SK-N-SH treated with all-trans-retinoic acid at 6 μM for 48 hours (cell line): ENCODE measurements at regions not wholly inside any gene's neighbourhood (a gene's known extent, or its start where the extent isn't known, plus 50 kb on each side); places are given as distances from the start of the nearest gene placed in this dataset.

Source experiments
- ATAC-seq: fragments of 200-7000 bp; cut with Tn5 transposase; 3 replicates; pipeline ENCODE4 v1.9.1; 2020; ENCODE audit warnings: mild to moderate bottlenecking, moderate library complexity
- ARNTL ChIP-seq: fragments of 450-650 bp; formaldehyde crosslinking; IDR thresholded peaks from 2 replicates; pipeline ENCODE4 v1.5.0; 2020; ENCODE audit warnings: low read depth, mild to moderate bottlenecking, moderate library complexity, borderline replicate concordance
- BACH2 ChIP-seq: fragments of 250-450 bp; sonication (Bioruptor Pico); IDR thresholded peaks from 2 replicates; pipeline ENCODE4 v1.9.0; 2021; ENCODE audit warnings: mild to moderate bottlenecking, borderline replicate concordance
- CREB5 ChIP-seq: fragments of 250-450 bp; sonication (Bioruptor Pico); IDR thresholded peaks from 2 replicates; pipeline ENCODE4 v1.5.1; 2020; ENCODE audit warnings: low read depth, mild to moderate bottlenecking, moderate library complexity
- CSDC2 ChIP-seq: fragments of 250-450 bp; sonication (Bioruptor Pico); IDR thresholded peaks from 2 replicates; pipeline ENCODE4 v1.5.0; 2020; ENCODE audit warnings: mild to moderate bottlenecking, moderate library complexity
- CSRNP3 ChIP-seq: fragments of 250-450 bp; sonication (Bioruptor Pico); IDR thresholded peaks from 2 replicates; pipeline ENCODE4 v1.5.1; 2021; ENCODE audit warnings: mild to moderate bottlenecking, moderate library complexity
- ESRRG ChIP-seq: fragments of 250-450 bp; sonication (Bioruptor Pico); IDR thresholded peaks from 2 replicates; pipeline ENCODE4 v1.6.1; 2021; ENCODE audit warnings: mild to moderate bottlenecking
- GLIS3 ChIP-seq: fragments of 250-450 bp; sonication (Bioruptor Pico); IDR thresholded peaks from 2 replicates; pipeline ENCODE4 v1.5.0; 2020; ENCODE audit warnings: mild to moderate bottlenecking, moderate library complexity
- ISL1 ChIP-seq: fragments of 250-450 bp; sonication (Bioruptor Pico); IDR thresholded peaks from 2 replicates; pipeline ENCODE4 v2.1.2; 2022; ENCODE audit warnings: mild to moderate bottlenecking, moderate library complexity
- OSR1 ChIP-seq: fragments of 250-450 bp; sonication (Bioruptor Pico); IDR thresholded peaks from 2 replicates; pipeline ENCODE4 v1.8.0; 2022; ENCODE audit warnings: moderate library complexity, mild to moderate bottlenecking, inconsistent platforms
- PATZ1 ChIP-seq: fragments of 250-450 bp; sonication (Bioruptor Pico); IDR thresholded peaks from 2 replicates; pipeline ENCODE4 v1.8.0; 2020; ENCODE audit warnings: mild to moderate bottlenecking, moderate library complexity, borderline replicate concordance
- POU6F1 ChIP-seq: fragments of 250-450 bp; sonication (Bioruptor Pico); IDR thresholded peaks from 2 replicates; pipeline ENCODE4 v1.8.0; 2021; ENCODE audit warnings: low read depth, mild to moderate bottlenecking, moderate library complexity, borderline replicate concordance
- PPARA ChIP-seq: fragments of 250-450 bp; sonication (Bioruptor Pico); IDR thresholded peaks from 2 replicates; pipeline ENCODE4 v1.5.0; 2020; ENCODE audit warnings: mild to moderate bottlenecking, borderline replicate concordance
- RARB ChIP-seq: fragments of 250-450 bp; sonication (Bioruptor Pico); IDR thresholded peaks from 2 replicates; pipeline ENCODE4 v1.8.0; 2021; ENCODE audit warnings: mild to moderate bottlenecking, moderate library complexity
- SNAI2 ChIP-seq: fragments of 250-450 bp; sonication (Bioruptor Pico); IDR thresholded peaks from 2 replicates; pipeline ENCODE4 v1.5.0; 2020; ENCODE audit warnings: mild to moderate bottlenecking, moderate library complexity
- TCF4 ChIP-seq: fragments of 250-450 bp; sonication (Bioruptor Pico); IDR thresholded peaks from 2 replicates; pipeline ENCODE4 v1.8.0; 2021; ENCODE audit warnings: mild to moderate bottlenecking, moderate library complexity, borderline replicate concordance
- TOX ChIP-seq: fragments of 250-450 bp; sonication (Bioruptor Pico); IDR thresholded peaks from 2 replicates; pipeline ENCODE4 v1.8.0; 2021; ENCODE audit warnings: mild to moderate bottlenecking, moderate library complexity, borderline replicate concordance
- TSHZ2 ChIP-seq: fragments of 250-450 bp; sonication (Bioruptor Pico); IDR thresholded peaks from 2 replicates; pipeline ENCODE4 v1.5.0; 2020; ENCODE audit warnings: mild to moderate bottlenecking, moderate library complexity
- ZC3H10 ChIP-seq: fragments of 250-450 bp; sonication (Bioruptor Pico); IDR thresholded peaks from 2 replicates; pipeline ENCODE4 v1.5.1; 2021; ENCODE audit warnings: mild to moderate bottlenecking, moderate library complexity
- ZFP3 ChIP-seq: fragments of 250-450 bp; sonication (Bioruptor Pico); IDR thresholded peaks from 2 replicates; pipeline ENCODE4 v1.5.0; 2020; ENCODE audit warnings: mild to moderate bottlenecking, moderate library complexity
- ZNF565 ChIP-seq: fragments of 450-650 bp; formaldehyde crosslinking; conservative IDR thresholded peaks from 2 replicates; pipeline ENCODE4 v1.5.0; 2020; ENCODE audit warnings: low read depth, mild to moderate bottlenecking, moderate library complexity
- ZNF70 ChIP-seq: fragments of 450-650 bp; formaldehyde crosslinking; IDR thresholded peaks from 2 replicates; pipeline ENCODE4 v1.5.0; 2020; ENCODE audit warnings: mild to moderate bottlenecking, moderate library complexity
- ZNF8 ChIP-seq: fragments of 450-650 bp; formaldehyde crosslinking; IDR thresholded peaks from 2 replicates; pipeline ENCODE4 v1.5.0; 2020; ENCODE audit warnings: mild to moderate bottlenecking, moderate library complexity

- TF ChIP-seq ESRRG = no peak
- TF ChIP-seq CSRNP3 (CRISPR knock-in tag) = no peak
- TF ChIP-seq PATZ1 (CRISPR knock-in tag) = no peak
- no peak for TF ChIP-seq CREB5 (CRISPR knock-in tag)
- no peak for TF ChIP-seq ARNTL (CRISPR knock-in tag)
- TF ChIP-seq POU6F1 (CRISPR knock-in tag) = no peak
- TF ChIP-seq TOX = no peak
- no peak for TF ChIP-seq ZNF565
- no peak for TF ChIP-seq GLIS3
- no peak for TF ChIP-seq TSHZ2 (CRISPR knock-in tag)
- TF ChIP-seq CSDC2 = no peak
- TF ChIP-seq PPARA = no peak
- no peak for TF ChIP-seq ZC3H10 (CRISPR knock-in tag)
- TF ChIP-seq ZFP3 (CRISPR knock-in tag) = no peak
- no peak for TF ChIP-seq OSR1
- TF ChIP-seq ISL1 (CRISPR knock-in tag) = no peak
- TF ChIP-seq TCF4 = no peak
- no peak for TF ChIP-seq ZNF70 (CRISPR knock-in tag)
- no peak for ATAC-seq
These were observed 315.0 kb upstream of the SMIM21 start for GRCh38 chr18:75742516-75742915.

- no peak for ATAC-seq
- no peak for TF ChIP-seq ZNF565
These were observed 312.2 kb upstream of the SMIM21 start for GRCh38 chr18:75739682-75740081.

- TF ChIP-seq GLIS3 (no peak), BACH2 (CRISPR knock-in tag) (no peak), ZC3H10 (CRISPR knock-in tag) (no peak), TOX (no peak), CSDC2 (no peak), ISL1 (CRISPR knock-in tag) (no peak), ZNF8 (CRISPR knock-in tag) (no peak), ARNTL (CRISPR knock-in tag) (no peak), RARB (CRISPR knock-in tag) (no peak), SNAI2 (CRISPR knock-in tag) (no peak)
- no peak for ATAC-seq
These were observed 307.8 kb upstream of the SMIM21 start for GRCh38 chr18:75735291-75735690.

- ATAC-seq = no peak
- TF ChIP-seq ISL1 (CRISPR knock-in tag) (no peak), SNAI2 (CRISPR knock-in tag) (no peak), OSR1 (no peak), ZNF70 (CRISPR knock-in tag) (no peak), ARNTL (CRISPR knock-in tag) (no peak), ESRRG (no peak), CREB5 (CRISPR knock-in tag) (no peak), TSHZ2 (CRISPR knock-in tag) (no peak), POU6F1 (CRISPR knock-in tag) (no peak), ZC3H10 (CRISPR knock-in tag) (no peak)
These were observed 302.7 kb upstream of the SMIM21 start for GRCh38 chr18:75730249-75730648.
